ENCODE measurements at regions not wholly inside any gene's neighbourhood (a gene's known extent, or its start where the extent isn't known, plus 50 kb on each side); places are given as distances from the start of the nearest gene placed in this dataset.
"Not testable (repeated sequence)": the region's sequence is repeated elsewhere in the genome, so short reads cannot be mapped to it uniquely, and the experiment has no call there.

DNA sequence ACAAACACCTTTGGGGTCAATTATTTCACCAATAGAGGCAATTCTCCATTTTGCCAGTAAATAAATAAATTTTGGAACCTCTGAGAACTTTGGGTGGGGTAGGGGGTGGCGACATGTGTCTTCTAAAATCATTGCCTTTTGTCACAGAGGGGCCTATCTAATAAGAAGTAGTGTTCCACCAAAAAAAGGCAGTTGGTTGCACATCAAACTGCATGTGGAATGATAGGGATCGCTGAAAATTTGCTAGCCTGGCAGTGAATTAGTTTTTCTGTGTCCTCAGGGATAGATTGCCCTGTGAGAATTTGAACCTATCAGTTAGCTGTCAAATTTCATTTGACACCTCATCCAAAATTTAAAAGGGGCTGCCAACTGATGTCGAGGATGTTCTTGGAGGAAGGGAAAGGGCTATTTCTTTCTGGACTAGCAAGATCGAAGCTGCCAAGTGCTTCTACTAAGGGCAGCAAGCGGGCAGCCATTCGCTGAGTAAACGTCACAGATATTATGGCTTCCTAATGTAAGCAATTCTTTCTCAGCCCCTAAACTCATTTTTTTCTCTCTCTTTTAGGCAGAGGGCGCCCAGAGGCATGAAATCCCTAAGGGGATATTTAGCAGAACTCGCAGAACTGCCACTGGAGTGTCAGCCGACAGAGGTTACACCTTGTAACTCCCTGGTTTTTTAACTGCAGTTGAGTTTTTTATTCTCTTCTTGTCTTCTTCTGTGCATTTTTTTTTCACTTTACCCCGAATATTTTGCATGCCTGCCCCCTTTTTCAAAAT, 2208.1 kb upstream of the WWC1 start:
- DNase-seq (ENCODE audit: insufficient read length, low spot score) (no peak), FAIRE-seq (no peak)
- TF ChIP-seq POLR2A (IDR thresholded peaks at IDR 0.05; ENCODE audit: low read depth, low read length) = no peak

DNA sequence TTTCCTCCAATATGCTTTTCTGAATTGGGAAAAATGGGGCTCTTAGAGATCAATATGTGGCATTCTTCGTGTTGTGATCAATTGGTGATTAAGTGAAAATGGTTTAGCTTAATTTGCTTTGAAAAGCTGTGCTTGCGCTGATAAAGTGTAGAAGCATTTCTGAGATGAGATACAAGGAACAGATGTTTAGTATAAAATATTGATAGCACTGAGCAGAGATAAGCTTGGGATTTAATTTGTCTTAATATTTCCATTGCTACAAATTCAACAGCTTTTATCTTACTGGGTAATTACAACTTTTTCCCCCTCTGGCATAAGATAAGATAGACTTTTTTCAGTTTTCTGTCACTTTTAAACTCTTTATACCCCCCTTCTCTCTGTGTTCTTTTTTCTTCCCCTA, 2204.9 kb upstream of the WWC1 start:
- no peak for TF ChIP-seq POLR2A (IDR thresholded peaks at IDR 0.05; ENCODE audit: low read depth, low read length)
- DNase-seq (ENCODE audit: insufficient read length, low spot score) (no peak), FAIRE-seq (no peak)

- TF ChIP-seq POLR2A (IDR thresholded peaks at IDR 0.05; ENCODE audit: low read depth, low read length) = no peak
- FAIRE-seq = no peak
Observed at GRCh38 chr5:166088389-166089039, 2202.9 kb upstream of the WWC1 start.

GRCh38 chr5:166091931-166092330, 2199.5 kb upstream of the WWC1 start:
- no peak for TF ChIP-seq POLR2A (IDR thresholded peaks at IDR 0.05; ENCODE audit: low read depth, low read length)
- FAIRE-seq (no peak), DNase-seq (ENCODE audit: insufficient read length, low spot score) (no peak)

More at GRCh38 chr5:166088389-166089039, 2202.9 kb upstream of the WWC1 start:
- DNase-seq (ENCODE audit: insufficient read length, low spot score) = no peak

DNA sequence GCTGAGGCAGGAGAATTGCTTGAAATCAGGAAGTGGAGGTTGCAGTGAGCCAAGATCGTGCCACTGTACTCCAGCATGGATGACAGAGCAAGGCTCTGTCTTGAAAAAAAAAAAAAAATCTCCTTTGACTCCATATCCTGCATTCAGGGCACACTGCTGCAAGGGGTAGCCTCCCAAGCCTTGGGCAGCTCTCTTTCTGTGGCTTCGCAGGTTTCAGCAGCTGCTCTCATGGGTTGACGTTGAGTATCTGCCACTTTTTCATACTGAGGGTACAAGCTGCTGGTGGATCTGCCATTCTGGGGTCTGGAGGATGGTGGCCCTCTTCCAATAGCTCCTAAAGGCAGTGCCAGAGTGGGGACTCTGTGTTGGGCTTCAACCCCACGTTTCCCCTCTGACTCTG, 2198.1 kb upstream of the WWC1 start:
- DNase-seq (ENCODE audit: insufficient read length, low spot score) = no peak
- FAIRE-seq = no peak
- TF ChIP-seq POLR2A (IDR thresholded peaks at IDR 0.05; ENCODE audit: low read depth, low read length) = no peak

DNA sequence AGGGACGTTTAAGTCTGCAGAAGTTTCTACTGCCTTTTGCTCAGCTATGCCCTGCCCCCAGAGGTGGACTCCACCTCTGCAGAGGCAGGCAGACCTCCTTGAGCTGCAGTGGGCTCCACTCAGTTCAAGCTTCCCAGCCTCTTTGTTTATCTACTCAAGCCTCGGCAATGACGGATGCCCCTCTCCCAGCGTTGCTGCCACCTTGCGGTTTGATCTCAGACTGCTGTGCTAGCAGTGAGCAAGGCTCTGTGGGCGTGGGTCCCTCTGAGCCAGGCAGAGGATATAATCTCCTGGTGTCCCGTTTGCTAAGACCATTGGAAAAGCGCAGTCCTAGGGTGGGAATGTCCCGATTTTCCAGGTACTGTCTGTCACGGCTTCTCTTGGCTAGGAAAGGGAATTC, 2188.5 kb upstream of the WWC1 start:
- no peak for TF ChIP-seq POLR2A (IDR thresholded peaks at IDR 0.05; ENCODE audit: low read depth, low read length)
- no peak for FAIRE-seq

GRCh38 chr5:166111021-166111420, 2180.4 kb upstream of the WWC1 start:
- no peak for TF ChIP-seq POLR2A (IDR thresholded peaks at IDR 0.05; ENCODE audit: low read depth, low read length)
- no peak for DNase-seq (ENCODE audit: insufficient read length, low spot score)
- no peak for FAIRE-seq

More for the DNA sequence above, 2188.5 kb upstream of the WWC1 start:
- no peak for DNase-seq (ENCODE audit: insufficient read length, low spot score)

DNA sequence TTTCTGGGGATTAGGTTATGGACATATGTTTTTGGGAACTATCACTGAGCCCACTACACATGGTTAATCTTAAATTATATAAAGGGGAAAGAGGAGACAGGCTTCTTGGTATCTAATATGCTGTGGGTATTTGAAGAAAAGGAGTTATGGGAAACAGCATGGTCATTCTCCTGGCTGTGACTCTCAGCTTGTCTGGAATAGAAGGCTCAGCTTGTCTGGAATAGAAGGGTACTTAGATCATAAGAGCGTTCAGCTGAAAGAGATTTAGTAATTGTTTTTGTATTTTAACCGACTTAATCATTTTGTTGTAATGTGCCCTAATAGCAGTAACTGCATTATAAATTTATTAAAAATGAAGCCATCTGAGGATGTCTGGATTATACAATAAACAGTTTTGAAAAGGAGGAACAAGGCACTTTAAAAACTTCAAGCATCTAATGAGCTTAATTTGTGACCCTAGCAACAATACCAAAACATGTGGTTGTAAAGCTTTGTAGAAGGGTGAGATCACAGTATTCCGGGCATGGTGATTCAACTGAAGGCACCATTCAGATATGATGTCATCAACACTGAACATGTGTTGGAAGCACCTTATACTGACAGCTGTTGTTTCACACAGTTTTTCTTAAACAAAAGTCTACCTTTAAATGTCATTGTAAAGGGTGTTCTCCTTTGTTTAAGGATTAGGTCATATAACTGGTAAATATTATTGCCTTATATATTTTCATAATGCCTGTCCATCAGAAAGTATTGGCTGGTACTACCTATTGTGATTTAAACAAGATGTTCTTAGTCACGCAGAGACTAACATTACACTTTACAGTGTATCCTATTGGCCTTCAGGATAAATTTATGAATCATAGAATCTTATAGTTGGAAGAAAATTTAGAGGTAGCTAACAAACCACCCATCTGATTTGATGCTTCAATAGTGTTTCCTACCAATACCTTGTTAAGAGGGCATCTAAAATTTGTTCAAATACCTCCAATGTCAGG, 2174.1 kb upstream of the WWC1 start:
- DNase-seq (ENCODE audit: insufficient read length, low spot score) (no peak), FAIRE-seq (no peak)
- TF ChIP-seq POLR2A (IDR thresholded peaks at IDR 0.05; ENCODE audit: low read depth, low read length) = no peak

DNA sequence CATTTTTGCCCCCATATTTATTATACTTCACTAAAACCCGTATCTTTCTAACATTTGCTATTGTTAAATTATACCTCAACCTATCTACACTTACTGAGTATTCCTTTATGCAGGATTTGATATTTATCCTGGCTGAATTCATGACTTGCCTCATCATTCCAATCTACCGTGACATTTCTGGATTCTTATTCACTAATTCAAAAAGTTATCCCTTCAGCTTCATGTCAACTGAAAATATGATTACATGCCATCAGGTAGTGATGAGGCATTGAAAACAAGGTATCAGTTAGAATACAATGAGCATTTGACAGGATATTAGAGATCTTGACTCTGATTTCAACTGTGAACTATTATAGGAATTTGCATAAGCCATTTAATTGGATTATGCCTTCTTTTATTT, 2171.9 kb upstream of the WWC1 start:
- no peak for TF ChIP-seq POLR2A (IDR thresholded peaks at IDR 0.05; ENCODE audit: low read depth, low read length)
- FAIRE-seq = no peak

DNA sequence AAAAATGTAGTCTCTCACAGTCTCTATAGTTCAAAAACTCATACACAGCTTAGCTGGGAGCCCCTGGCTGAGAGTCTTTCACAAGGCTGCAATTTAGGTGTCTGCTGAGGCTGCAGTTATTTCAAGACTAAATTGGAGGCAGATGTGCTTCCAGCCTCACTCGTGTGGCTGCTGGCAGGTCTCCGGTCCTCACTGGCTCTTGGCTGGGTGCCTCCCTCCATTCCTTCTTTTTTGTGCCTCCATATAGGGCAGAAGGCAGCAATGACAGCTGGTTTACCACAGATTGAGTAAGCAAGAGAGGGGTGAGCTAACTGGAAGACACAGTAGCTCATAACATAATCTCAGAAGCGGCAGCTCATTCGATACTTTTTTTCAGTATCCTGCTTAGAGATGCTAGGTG, 2167.7 kb upstream of the WWC1 start:
- FAIRE-seq (no peak), DNase-seq (ENCODE audit: insufficient read length, low spot score) (no peak)
- no peak for TF ChIP-seq POLR2A (IDR thresholded peaks at IDR 0.05; ENCODE audit: low read depth, low read length)

More for the DNA sequence above, 2171.9 kb upstream of the WWC1 start:
- DNase-seq (ENCODE audit: insufficient read length, low spot score) = no peak

- no peak for TF ChIP-seq POLR2A (IDR thresholded peaks at IDR 0.05; ENCODE audit: low read depth, low read length)
- FAIRE-seq (no peak), DNase-seq (ENCODE audit: insufficient read length, low spot score) (no peak)
Observed at GRCh38 chr5:166127766-166128570, 2163.5 kb upstream of the WWC1 start.

GRCh38 chr5:166145107-166145506, 2146.3 kb upstream of the WWC1 start:
- not testable (repeated sequence) for FAIRE-seq

GRCh38 chr5:166163996-166164610, 2127.3 kb upstream of the WWC1 start:
- no peak for DNase-seq (ENCODE audit: insufficient read length, low spot score)
- FAIRE-seq = no peak
- no peak for TF ChIP-seq POLR2A (IDR thresholded peaks at IDR 0.05; ENCODE audit: low read depth, low read length)

More at GRCh38 chr5:166145107-166145506, 2146.3 kb upstream of the WWC1 start:
- not testable (repeated sequence) for DNase-seq (ENCODE audit: insufficient read length, low spot score)

Data from H54 (cell line).